H9 (cell line): ENCODE measurements at regions not wholly inside any gene's neighbourhood (a gene's known extent, or its start where the extent isn't known, plus 50 kb on each side); places are given as distances from the start of the nearest gene placed in this dataset.

ENCODE experiments used
- DNase-seq: peaks from one replicate; pipeline ENCODE4 v3.0.0-alpha.2; 2017
- H2AFZ ChIP-seq: one replicate; pipeline ENCODE4 v1.6.1; 2013; ENCODE audit warnings: mild to moderate bottlenecking, low read length, control low read depth, moderate library complexity
- H2AK5ac ChIP-seq: 2 replicates; pipeline ENCODE4 v1.6.1; 2013; ENCODE audit warnings: low read length, control low read depth, mixed read lengths; ENCODE audit not compliant: insufficient read length
- H2BK120ac ChIP-seq: one replicate; pipeline ENCODE4 v1.6.1; 2013; ENCODE audit warnings: low read depth, mild to moderate bottlenecking, low read length, control low read depth, inconsistent platforms; ENCODE audit not compliant: poor library complexity, severe bottlenecking
- H2BK12ac ChIP-seq: 2 replicates; pipeline ENCODE4 v1.6.1; 2013; ENCODE audit warnings: low read length, control low read depth, mixed read lengths, low read depth; ENCODE audit not compliant: insufficient read length
- H2BK15ac ChIP-seq: 2 replicates; pipeline ENCODE4 v1.6.1; 2013; ENCODE audit warnings: low read depth, low read length, control low read depth
- H2BK20ac ChIP-seq: one replicate; pipeline ENCODE4 v1.6.1; 2013; ENCODE audit warnings: low read depth, mild to moderate bottlenecking, low read length, control low read depth, inconsistent platforms; ENCODE audit not compliant: poor library complexity, severe bottlenecking
- H2BK5ac ChIP-seq: 2 replicates; pipeline ENCODE4 v1.6.1; 2013; ENCODE audit warnings: low read length, control low read depth, mixed read lengths; ENCODE audit not compliant: insufficient read length
- H3K14ac ChIP-seq: 2 replicates; pipeline ENCODE4 v1.6.1; 2013; ENCODE audit warnings: low read length, control low read depth; ENCODE audit not compliant: insufficient read depth
- H3K18ac ChIP-seq: 2 replicates; pipeline ENCODE4 v1.6.1; 2013; ENCODE audit warnings: low read depth, mild to moderate bottlenecking, mixed read lengths, low read length, control low read depth; ENCODE audit not compliant: insufficient read length
- H3K23ac ChIP-seq: 2 replicates; pipeline ENCODE4 v1.6.1; 2013; ENCODE audit warnings: low read length, control low read depth, mixed read lengths, low read depth; ENCODE audit not compliant: insufficient read length
- H3K23me2 ChIP-seq: 2 replicates; pipeline ENCODE4 v1.6.1; 2013; ENCODE audit warnings: low read depth, mild to moderate bottlenecking, mixed read lengths, low read length, control low read depth; ENCODE audit not compliant: insufficient read length, poor library complexity, severe bottlenecking
- H3K27ac ChIP-seq: 2 replicates; pipeline ENCODE4 v1.5.1; 2013; ENCODE audit warnings: low read length, control low read depth, mixed read lengths, low read depth; ENCODE audit not compliant: insufficient read length
- H3K27me3 ChIP-seq: 2 replicates; pipeline ENCODE4 v1.6.1; 2013; ENCODE audit warnings: low read length, control low read depth, inconsistent platforms; ENCODE audit not compliant: insufficient read depth
- H3K4ac ChIP-seq: 2 replicates; pipeline ENCODE4 v1.6.1; 2013; ENCODE audit warnings: low read depth, mild to moderate bottlenecking, control low read depth, inconsistent platforms, low read length, moderate library complexity
- H3K4me1 ChIP-seq: 2 replicates; pipeline ENCODE4 v1.6.1; 2013; ENCODE audit warnings: low read length, control low read depth, inconsistent platforms; ENCODE audit not compliant: insufficient read depth
- H3K4me2 ChIP-seq: 2 replicates; pipeline ENCODE4 v1.6.1; 2013; ENCODE audit warnings: low read length, control low read depth, mixed read lengths; ENCODE audit not compliant: insufficient read length, insufficient read depth
- H3K56ac ChIP-seq: 2 replicates; pipeline ENCODE4 v1.6.1; 2013; ENCODE audit warnings: low read depth, mild to moderate bottlenecking, mixed read lengths, low read length, control low read depth; ENCODE audit not compliant: insufficient read length
- H3K79me1 ChIP-seq: 2 replicates; pipeline ENCODE4 v1.6.1; 2013; ENCODE audit warnings: low read depth, mild to moderate bottlenecking, moderate library complexity, low read length, control low read depth, inconsistent platforms; ENCODE audit not compliant: insufficient read depth, poor library complexity, severe bottlenecking
- H3K79me2 ChIP-seq: 2 replicates; pipeline ENCODE4 v1.6.1; 2013; ENCODE audit warnings: low read length, control low read depth, inconsistent platforms; ENCODE audit not compliant: insufficient read depth
- H3K9ac ChIP-seq: 2 replicates; pipeline ENCODE4 v1.6.1; 2013; ENCODE audit warnings: low read length, control low read depth, mixed read lengths; ENCODE audit not compliant: insufficient read length; ENCODE audit errors: extremely low read depth
- H3K9me3 ChIP-seq: one replicate; pipeline ENCODE4 v1.6.1; 2013; ENCODE audit warnings: low read depth, low read length, inconsistent platforms; ENCODE audit not compliant: control insufficient read depth
- H3T11ph ChIP-seq: one replicate; pipeline ENCODE4 v1.6.1; 2013; ENCODE audit warnings: mild to moderate bottlenecking, low read length, control low read depth, inconsistent platforms
- H4K20me1 ChIP-seq: one replicate; pipeline ENCODE4 v1.6.1; 2013; ENCODE audit not compliant: control insufficient read depth, insufficient read length, insufficient read depth
- H4K5ac ChIP-seq: 2 replicates; pipeline ENCODE4 v1.6.1; 2013; ENCODE audit warnings: low read depth, mild to moderate bottlenecking, mixed read lengths, low read length, control low read depth; ENCODE audit not compliant: insufficient read length
- H4K8ac ChIP-seq: replicated peaks from 2 replicates; pipeline ENCODE4 v1.6.1; 2013; ENCODE audit warnings: low read length, control low read depth, mixed read lengths, low read depth; ENCODE audit not compliant: insufficient read length
- H4K91ac ChIP-seq: 2 replicates; pipeline ENCODE4 v1.6.1; 2013; ENCODE audit warnings: low read depth, mild to moderate bottlenecking, moderate library complexity, mixed read lengths, low read length, control low read depth; ENCODE audit not compliant: insufficient read length
- H3K27ac Mint-ChIP-seq, 3 experiments: 2 replicates in 2 of 3; 3 replicates in 1 of 3; pipeline ENCODE4 v1.8.0; 2020 to 2021; ENCODE audit warnings: mixed read lengths in 3 of 3, mild to moderate bottlenecking in 1 of 3, moderate library complexity in 1 of 3
- H3K27me3 Mint-ChIP-seq: 2 replicates; pipeline ENCODE4 v1.8.0; 2021; ENCODE audit warnings: low read depth, mild to moderate bottlenecking, moderate library complexity, mixed read lengths
- H3K36me3 Mint-ChIP-seq, 3 experiments: 2 replicates in 2 of 3; 3 replicates in 1 of 3; pipeline ENCODE4 v1.8.0; 2020 to 2021; ENCODE audit warnings: low read depth in 3 of 3, mixed read lengths in 3 of 3; ENCODE audit not compliant: insufficient read depth in 1 of 3
- H3K4me1 Mint-ChIP-seq, 2 experiments: 2 replicates each; pipeline ENCODE4 v1.8.0; 2020; ENCODE audit warnings: mixed read lengths in 2 of 2
- H3K4me3 Mint-ChIP-seq, 2 experiments: 2 replicates in 1 of 2; 3 replicates in 1 of 2; pipeline ENCODE4 v1.8.0; 2020 to 2021; ENCODE audit warnings: mild to moderate bottlenecking in 2 of 2, mixed read lengths in 2 of 2, moderate library complexity in 1 of 2
- H3K9me3 Mint-ChIP-seq, 2 experiments: 2 replicates in 1 of 2; 3 replicates in 1 of 2; pipeline ENCODE4 v1.8.0; 2020; ENCODE audit warnings: mild to moderate bottlenecking in 2 of 2, mixed read lengths in 2 of 2, moderate library complexity in 1 of 2
- WGBS: extraction: QIAGEN DNeasy Blood & Tissue Kit; methylation state at CpG from one replicate; pipeline ENCODE4 v1.1.7; 2013; ENCODE audit warnings: missing lambda C conversion rate, low lambda C conversion rate, mixed read lengths; ENCODE audit not compliant: insufficient read length; ENCODE audit errors: extremely low coverage; 5-methylcytosine and 5-hydroxymethylcytosine counted together
- TF ChIP-seq, protein P1 (sequence below): fragments of 200-600 bp; sonication (generic); conservative IDR thresholded peaks from 3 replicates; pipeline ENCODE4 v1.8.0; 2021; ENCODE audit warnings: antibody characterized with exemption, mild to moderate bottlenecking

DNA sequence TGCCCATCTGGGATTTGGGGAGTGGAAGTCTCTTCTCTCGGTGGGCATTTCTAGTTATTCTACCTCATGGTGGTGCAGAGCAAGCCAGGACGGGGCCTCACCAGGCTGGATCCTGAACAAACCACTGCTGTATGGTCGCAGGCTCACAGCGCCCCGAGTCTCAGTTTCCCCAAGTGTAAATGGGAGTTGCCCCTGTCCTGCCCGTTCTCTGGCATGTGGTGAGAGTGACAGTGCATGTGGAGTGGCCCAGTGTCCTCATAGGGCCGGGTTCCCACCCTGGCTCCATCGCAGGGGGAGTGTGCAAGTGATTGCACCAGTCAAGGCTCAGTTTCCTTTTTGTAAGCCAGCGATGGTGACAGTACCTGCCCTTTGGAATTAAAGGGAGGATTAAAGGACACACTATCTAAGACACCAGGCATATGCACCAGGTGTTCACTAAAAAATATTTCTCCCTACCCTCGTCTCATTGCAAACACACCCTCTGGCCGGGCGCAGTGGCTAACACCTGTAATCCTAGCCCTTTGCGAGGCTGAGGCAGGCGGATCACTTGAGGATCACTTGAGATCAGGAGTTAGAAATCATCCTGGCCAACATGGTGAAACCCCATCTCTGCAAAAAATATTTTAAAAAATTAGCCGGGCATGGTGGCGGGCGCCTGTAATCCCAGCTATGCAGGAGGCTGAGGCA lies 173.3 kb upstream of the MYCN start:
- Histone ChIP-seq H3K4ac (no peak overlapping the region), H2AFZ (no peak overlapping the region), H3K14ac (no peak overlapping the region; the same call in 1 of the 2 replicates), H2BK120ac (no peak overlapping the region), H3K23ac (no peak overlapping the region), H2BK20ac (no peak overlapping the region), H2AK5ac (no peak overlapping the region), H4K8ac (no peak overlapping the region), H3K27me3 (no peaks in the 10 kb centered on the region), H4K91ac (no peak overlapping the region), H4K5ac (no peak overlapping the region), H3T11ph (no peak overlapping the region), H3K9me3 (no peaks in the 10 kb centered on the region), H3K4me2 (no peak overlapping the region), H2BK12ac (no peak overlapping the region), H2BK15ac (no peak overlapping the region), H3K4me1 (no peaks in the 10 kb centered on the region; the same call in 1 of the 2 replicates), H3K79me2 (no peaks in the 10 kb centered on the region), H4K20me1 (no peaks in the 10 kb centered on the region), H3K27ac (no peak overlapping the region), H3K79me1 (no peaks in the 10 kb centered on the region), H3K23me2 (no peaks in the 10 kb centered on the region), H2BK5ac (no peak overlapping the region), H3K56ac (no peak overlapping the region), H3K18ac (no peak overlapping the region), H3K9ac (no peak overlapping the region)
- Mint-ChIP-seq H3K27ac (no peak overlapping the region), H3K27me3 (no peaks in the 10 kb centered on the region; the same call in 1 of the 2 replicates), H3K4me1 (peaks cover 3 to 23% of the 10 kb centered on the region in 2 experiments; a peak in 3 of 4 replicates), H3K36me3 (no peaks in the 10 kb centered on the region; a peak in 1 of 7 replicates), H3K4me3 (no peak overlapping the region), H3K9me3 (no peaks in the 10 kb centered on the region)
- TF ChIP-seq, protein P1, sequence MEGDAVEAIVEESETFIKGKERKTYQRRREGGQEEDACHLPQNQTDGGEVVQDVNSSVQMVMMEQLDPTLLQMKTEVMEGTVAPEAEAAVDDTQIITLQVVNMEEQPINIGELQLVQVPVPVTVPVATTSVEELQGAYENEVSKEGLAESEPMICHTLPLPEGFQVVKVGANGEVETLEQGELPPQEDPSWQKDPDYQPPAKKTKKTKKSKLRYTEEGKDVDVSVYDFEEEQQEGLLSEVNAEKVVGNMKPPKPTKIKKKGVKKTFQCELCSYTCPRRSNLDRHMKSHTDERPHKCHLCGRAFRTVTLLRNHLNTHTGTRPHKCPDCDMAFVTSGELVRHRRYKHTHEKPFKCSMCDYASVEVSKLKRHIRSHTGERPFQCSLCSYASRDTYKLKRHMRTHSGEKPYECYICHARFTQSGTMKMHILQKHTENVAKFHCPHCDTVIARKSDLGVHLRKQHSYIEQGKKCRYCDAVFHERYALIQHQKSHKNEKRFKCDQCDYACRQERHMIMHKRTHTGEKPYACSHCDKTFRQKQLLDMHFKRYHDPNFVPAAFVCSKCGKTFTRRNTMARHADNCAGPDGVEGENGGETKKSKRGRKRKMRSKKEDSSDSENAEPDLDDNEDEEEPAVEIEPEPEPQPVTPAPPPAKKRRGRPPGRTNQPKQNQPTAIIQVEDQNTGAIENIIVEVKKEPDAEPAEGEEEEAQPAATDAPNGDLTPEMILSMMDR = no peak
- no peak for DNase-seq
- WGBS = no CpG with 5 or more reads among the region's 17 CpGs
